Hepatocyte (in vitro differentiated cells): ENCODE measurements at regions not wholly inside any gene's neighbourhood (a gene's known extent, or its start where the extent isn't known, plus 50 kb on each side); places are given as distances from the start of the nearest gene placed in this dataset.

Experiments
- DNase-seq: peaks from one replicate; pipeline ENCODE4 v3.0.0-alpha.2; 2016; ENCODE audit warnings: low spot score
- H2AFZ ChIP-seq: fragments of 200-600 bp; sonication (generic); 2 replicates; pipeline ENCODE4 v1.6.0; 2016; ENCODE audit warnings: antibody characterized with exemption, mild to moderate bottlenecking
- H3K27ac ChIP-seq: fragments of 200-600 bp; sonication (generic); 2 replicates; pipeline ENCODE4 v1.5.1; 2016; ENCODE audit warnings: mild to moderate bottlenecking
- H3K27me3 ChIP-seq: fragments of 200-600 bp; sonication (generic); 2 replicates; pipeline ENCODE4 v1.6.1; 2016
- H3K36me3 ChIP-seq: fragments of 200-600 bp; sonication (generic); replicated peaks from 2 replicates; pipeline ENCODE4 v1.5.1; 2016; ENCODE audit warnings: low read depth; ENCODE audit not compliant: insufficient read depth
- H3K4me1 ChIP-seq: fragments of 200-600 bp; sonication (generic); 2 replicates; pipeline ENCODE4 v1.5.1; 2016; ENCODE audit warnings: mild to moderate bottlenecking, moderate library complexity; ENCODE audit not compliant: insufficient read depth
- H3K4me2 ChIP-seq: fragments of 200-600 bp; sonication (generic); 2 replicates; pipeline ENCODE4 v1.6.0; 2016
- H3K4me3 ChIP-seq: fragments of 200-600 bp; sonication (generic); 2 replicates; pipeline ENCODE4 v1.5.1; 2016; ENCODE audit warnings: mild to moderate bottlenecking
- H3K79me2 ChIP-seq: fragments of 200-600 bp; sonication (generic); 2 replicates; pipeline ENCODE4 v1.6.0; 2017; ENCODE audit warnings: mild to moderate bottlenecking
- H3K9me2 ChIP-seq: fragments of 200-600 bp; sonication (generic); replicated peaks from 2 replicates; pipeline ENCODE4 v1.6.0; 2017; ENCODE audit warnings: mild to moderate bottlenecking; ENCODE audit not compliant: insufficient read depth
- H3K9me3 ChIP-seq: fragments of 200-600 bp; sonication (generic); 2 replicates; pipeline ENCODE4 v1.5.1; 2016; ENCODE audit warnings: low read depth, mild to moderate bottlenecking
- H4K20me1 ChIP-seq: fragments of 200-600 bp; sonication (generic); 2 replicates; pipeline ENCODE4 v1.6.0; 2016; ENCODE audit warnings: mild to moderate bottlenecking; ENCODE audit not compliant: insufficient read depth, poor library complexity, severe bottlenecking
- EZH2 ChIP-seq: fragments of 200-600 bp; sonication (generic); IDR thresholded peaks from 2 replicates; pipeline ENCODE4 v1.6.1; 2016; ENCODE audit warnings: antibody characterized with exemption, mild to moderate bottlenecking, borderline replicate concordance
- EZH2phosphoT487 ChIP-seq: fragments of 200-600 bp; sonication (generic); IDR thresholded peaks from one replicate; pipeline ENCODE4 v1.6.1; 2018; ENCODE audit warnings: antibody characterized with exemption, mild to moderate bottlenecking, low read depth, moderate library complexity; ENCODE audit not compliant: unreplicated experiment, severe bottlenecking
- WGBS: methylation state at CpG from one replicate; pipeline ENCODE4 v1.1.6; 2016; ENCODE audit warnings: low lambda C conversion rate; ENCODE audit errors: missing lambda C conversion rate; 5-methylcytosine and 5-hydroxymethylcytosine counted together
- TF ChIP-seq, protein P1 (sequence below): fragments of 200-600 bp; sonication (generic); IDR thresholded peaks from 2 replicates; pipeline ENCODE4 v1.5.1; 2016; ENCODE audit warnings: antibody characterized with exemption, mild to moderate bottlenecking; ENCODE audit not compliant: poor library complexity

DNA sequence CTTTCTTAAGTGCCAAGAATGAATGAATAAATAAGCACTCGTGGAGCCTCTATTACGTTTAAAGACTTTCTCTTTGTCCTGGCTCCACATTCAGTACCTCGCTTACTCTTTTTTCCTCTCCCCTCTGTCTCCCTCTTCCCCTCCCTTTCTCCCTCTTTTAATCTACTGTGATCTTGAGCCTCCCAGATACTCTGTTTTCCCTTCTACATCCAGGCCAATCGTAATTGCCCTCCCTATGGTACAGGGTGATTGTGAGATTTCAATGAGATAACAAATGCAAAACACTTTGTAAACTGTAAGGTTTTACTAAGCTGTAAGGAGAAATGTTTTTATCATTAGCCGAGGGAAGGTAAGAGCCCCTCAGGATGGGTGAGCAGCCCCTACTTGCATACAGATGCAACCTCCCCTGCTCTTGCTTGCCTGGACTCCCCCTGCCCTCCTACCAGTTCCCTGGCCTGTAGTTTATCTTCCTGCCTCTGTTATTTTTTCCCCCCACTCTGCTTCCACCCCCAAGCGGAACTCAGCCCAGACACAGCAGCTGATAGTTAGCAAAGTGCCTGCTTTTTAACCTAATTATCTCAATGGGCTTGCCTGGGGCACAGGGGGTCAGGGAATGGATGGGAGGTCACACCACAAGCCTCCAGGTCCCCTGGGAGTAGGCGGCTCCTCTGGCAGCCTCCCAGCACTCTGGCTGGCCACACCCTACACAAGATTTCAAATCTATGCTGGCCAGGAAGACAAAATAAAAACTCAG lies 76.9 kb upstream of the CADM1 start:
- Histone ChIP-seq H3K79me2 (no peaks in the 10 kb centered on the region), H3K4me3 (no peak overlapping the region), H3K27me3 (no peaks in the 10 kb centered on the region), H3K36me3 (no peaks in the 10 kb centered on the region), H3K4me1 (peaks cover 18% of the 10 kb centered on the region), H3K9me2 (no peaks in the 10 kb centered on the region), H3K4me2 (peak overlapping the region; percentile 29), H2AFZ (no peak overlapping the region), H3K27ac (no peak overlapping the region), H4K20me1 (no peaks in the 10 kb centered on the region), H3K9me3 (no peaks in the 10 kb centered on the region)
- TF ChIP-seq, protein P1, sequence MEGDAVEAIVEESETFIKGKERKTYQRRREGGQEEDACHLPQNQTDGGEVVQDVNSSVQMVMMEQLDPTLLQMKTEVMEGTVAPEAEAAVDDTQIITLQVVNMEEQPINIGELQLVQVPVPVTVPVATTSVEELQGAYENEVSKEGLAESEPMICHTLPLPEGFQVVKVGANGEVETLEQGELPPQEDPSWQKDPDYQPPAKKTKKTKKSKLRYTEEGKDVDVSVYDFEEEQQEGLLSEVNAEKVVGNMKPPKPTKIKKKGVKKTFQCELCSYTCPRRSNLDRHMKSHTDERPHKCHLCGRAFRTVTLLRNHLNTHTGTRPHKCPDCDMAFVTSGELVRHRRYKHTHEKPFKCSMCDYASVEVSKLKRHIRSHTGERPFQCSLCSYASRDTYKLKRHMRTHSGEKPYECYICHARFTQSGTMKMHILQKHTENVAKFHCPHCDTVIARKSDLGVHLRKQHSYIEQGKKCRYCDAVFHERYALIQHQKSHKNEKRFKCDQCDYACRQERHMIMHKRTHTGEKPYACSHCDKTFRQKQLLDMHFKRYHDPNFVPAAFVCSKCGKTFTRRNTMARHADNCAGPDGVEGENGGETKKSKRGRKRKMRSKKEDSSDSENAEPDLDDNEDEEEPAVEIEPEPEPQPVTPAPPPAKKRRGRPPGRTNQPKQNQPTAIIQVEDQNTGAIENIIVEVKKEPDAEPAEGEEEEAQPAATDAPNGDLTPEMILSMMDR = no peak
- TF ChIP-seq EZH2 = no peak
- no peak for TF ChIP-seq EZH2phosphoT487
- 29% methylated on average over 7 of the region's 7 CpGs for WGBS
- peak; percentile 13 for DNase-seq

DNA sequence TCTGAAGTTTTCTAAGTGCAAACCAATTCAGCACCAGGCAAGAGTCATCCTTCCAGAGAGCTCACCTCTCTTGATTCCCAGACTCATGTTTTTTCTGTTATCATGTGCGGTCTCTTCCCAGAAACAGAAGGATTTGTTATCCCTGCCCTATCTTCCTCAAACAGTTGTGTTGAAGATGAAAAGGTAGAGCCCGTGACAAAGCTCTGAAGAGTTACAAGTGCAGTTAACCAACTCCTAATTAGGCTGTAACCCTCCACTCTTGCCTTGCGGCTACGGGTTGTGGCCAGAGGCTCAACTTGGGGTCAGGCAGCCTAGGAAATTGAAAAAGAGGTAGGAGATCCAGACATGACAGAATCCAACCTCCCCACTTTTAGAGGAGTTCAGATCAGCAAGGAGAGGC lies 76.2 kb upstream of the CADM1 start:
- H3K27me3 ChIP-seq = no peaks in the 10 kb centered on the region
- no peak overlapping the region for H3K4me3 ChIP-seq
- H3K4me1 ChIP-seq = peaks cover 18% of the 10 kb centered on the region
- no peaks in the 10 kb centered on the region for H3K36me3 ChIP-seq
- no peak overlapping the region for H2AFZ ChIP-seq
- WGBS = 31% methylated on average over 4 of the region's 4 CpGs
- DNase-seq = no peak
- H4K20me1 ChIP-seq = no peaks in the 10 kb centered on the region
- no peaks in the 10 kb centered on the region for H3K79me2 ChIP-seq
- H3K9me3 ChIP-seq = no peaks in the 10 kb centered on the region
- H3K9me2 ChIP-seq = no peaks in the 10 kb centered on the region
- TF ChIP-seq EZH2phosphoT487 (no peak), EZH2 (no peak)
- TF ChIP-seq, protein P1 = no peak
- H3K4me2 ChIP-seq = peak overlapping the region; percentile 29
- H3K27ac ChIP-seq = no peak overlapping the region

DNA sequence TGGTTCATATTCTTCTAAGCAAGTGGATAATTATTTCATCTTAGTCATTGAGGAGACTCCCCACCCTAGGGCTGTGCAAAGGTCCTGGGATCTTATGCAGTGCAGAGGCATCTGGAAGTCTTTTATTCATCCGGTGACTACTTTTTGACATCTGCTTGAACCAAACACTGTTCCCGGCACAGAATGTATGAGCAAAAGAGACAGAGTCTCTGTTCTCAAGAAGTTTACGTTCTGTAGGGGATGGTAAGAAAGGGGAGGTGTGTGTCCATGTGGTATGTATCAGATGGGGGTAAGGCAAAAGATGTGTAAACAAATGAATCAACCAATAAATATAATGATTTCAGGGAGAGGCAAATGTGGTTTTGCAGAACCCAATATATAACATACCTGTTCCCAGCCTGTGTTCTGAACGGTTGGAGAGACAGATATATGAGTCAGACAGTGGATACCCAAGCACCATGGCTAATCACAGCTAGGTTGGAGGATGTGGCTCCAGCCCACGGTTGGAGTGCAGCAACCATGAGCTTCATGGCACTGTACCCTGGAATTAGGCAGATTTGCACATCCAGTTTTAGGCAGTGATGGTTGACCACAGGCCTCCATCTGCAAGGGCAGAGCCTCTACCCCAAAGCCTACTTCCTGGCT lies 75.1 kb upstream of the CADM1 start:
- H3K4me1 ChIP-seq = peaks cover 18% of the 10 kb centered on the region
- DNase-seq = no peak
- no peak overlapping the region for H3K27ac ChIP-seq
- H3K4me2 ChIP-seq = no peak overlapping the region
- H4K20me1 ChIP-seq = no peaks in the 10 kb centered on the region
- no peak overlapping the region for H3K4me3 ChIP-seq
- no peaks in the 10 kb centered on the region for H3K36me3 ChIP-seq
- no peaks in the 10 kb centered on the region for H3K27me3 ChIP-seq
- H2AFZ ChIP-seq = no peak overlapping the region
- H3K9me3 ChIP-seq = no peaks in the 10 kb centered on the region
- no peaks in the 10 kb centered on the region for H3K79me2 ChIP-seq
- no peaks in the 10 kb centered on the region for H3K9me2 ChIP-seq
- TF ChIP-seq, protein P1 = no peak
- no peak for TF ChIP-seq EZH2phosphoT487
- no peak for TF ChIP-seq EZH2
- WGBS = 91% methylated on average over 5 of the region's 5 CpGs
